Pancreas (tissue), 10 donors: ENCODE measurements at regions not wholly inside any gene's neighbourhood (a gene's known extent, or its start where the extent isn't known, plus 50 kb on each side); places are given as distances from the start of the nearest gene placed in this dataset.

Experiments used
- ATAC-seq, 4 donors: fragments of 200-7000 bp; cut with Tn5 transposase; one replicate each; pipeline versions ENCODE4 v1.8.0 to v1.9.1; 2020; ENCODE audit warnings: mild to moderate bottlenecking in 4 of 4, moderate library complexity in 4 of 4
- DNase-seq, 6 donors: peaks; one replicate each; pipeline ENCODE4 v3.0.0-alpha.2; 2020
- FAIRE-seq: peaks from 2 replicates; lab custom pipeline; 2012; peaks lifted over from hg19 to GRCh38; lab: Jason Lieb, UNC
- H3K27ac ChIP-seq, 4 donors: fragments of 200-600 bp; sonication (generic); 1 replicate in 3 of 4; 2 replicates in 1 of 4; pipeline versions ENCODE4 v1.5.0 to v1.8.0; 2020
- H3K27me3 ChIP-seq, 4 donors: fragments of 200-600 bp; one replicate each; pipeline ENCODE4 v1.8.0; 2021
- H3K36me3 ChIP-seq, 3 donors: fragments of 200-600 bp; sonication (generic) in 1 of 3; one replicate each; pipeline versions ENCODE4 v1.5.0 to v1.8.0; 2020 to 2021
- H3K4me1 ChIP-seq, 3 donors: fragments of 200-600 bp; one replicate each; pipeline ENCODE4 v1.8.0; 2021
- H3K4me3 ChIP-seq, 4 donors: fragments of 200-600 bp; sonication (generic) in 2 of 4; one replicate each; pipeline versions ENCODE4 v1.5.0 to v1.8.0; 2020 to 2021
- H3K9me3 ChIP-seq, 4 donors: fragments of 200-600 bp; one replicate each; pipeline ENCODE4 v1.8.0; 2021
- CTCF ChIP-seq, 4 donors: fragments of 200-600 bp; sonication (generic) in 3 of 4; IDR thresholded peaks; one replicate each; pipeline versions ENCODE4 v1.5.0 to v1.8.0; 2021; ENCODE audit warnings: antibody characterized with exemption in 4 of 4
- WGBS, 2 donors: extraction: QIAGEN DNeasy Blood & Tissue Kit; methylation state at CpG; one replicate each; pipeline ENCODE4 v1.1.7; 2013; 5-methylcytosine and 5-hydroxymethylcytosine counted together
- intact Hi-C, 3 donors: fragments of 100-400 bp; cut with DNase I; formaldehyde crosslinking; loops; one replicate each; pipeline versions ENCODE4 v1.11.1 to v1.14.2; 2022
- donor health status: healthy with polysubstance abuse.
- donor health status: DM: no; HTN: no; CAD: no; lungs with moderate emphysema.
- donor health status: DM: no; HTN: no; CAD: no.
- donor health status: control.
- donor health status: control.
- donor health status: Bipolar disorder and iron deficiency.
- donor health status: DM: yes; HTN: yes; CAD: no.
- donor health status: DM: no; HTN: no; CAD: no.
- donor health status: DM: no; HTN: no; CAD: no.
- donor health status: DM: yes; HTN: yes; CAD: no.

- Histone ChIP-seq H3K27me3 (no peaks in the 10 kb centered on the region), H3K9me3 (no peaks in the 10 kb centered on the region), H3K4me1 (no peaks in the 10 kb centered on the region), H3K27ac (no peak overlapping the region), H3K4me3 (no peak overlapping the region), H3K36me3 (no peaks in the 10 kb centered on the region)
- DNase-seq (no peak), ATAC-seq (no peak), FAIRE-seq (no peak)
- intact Hi-C loops: no loop called here
- WGBS, 2 donors: 86 to 93% methylated on average over 3 of the region's 3 CpGs
- TF ChIP-seq CTCF (IDR thresholded peaks at IDR 0.05): no peak
Measured at GRCh38 chr6:82419132-82419581, 55.5 kb downstream of the TPBG start.

GRCh38 chr6:82419859-82420258 lies 56.2 kb downstream of the TPBG start:
- no peak for FAIRE-seq
- TF ChIP-seq CTCF (IDR thresholded peaks at IDR 0.05): no peak

GRCh38 chr6:82430611-82431010 lies 67.0 kb downstream of the TPBG start:
- H3K27ac ChIP-seq: no peak overlapping the region
- no peak overlapping the region for H3K4me3 ChIP-seq
- H3K36me3 ChIP-seq: no peaks in the 10 kb centered on the region
- no peaks in the 10 kb centered on the region for H3K9me3 ChIP-seq
- ATAC-seq: no peak
- no peak for DNase-seq
- FAIRE-seq: no peak
- H3K27me3 ChIP-seq: no peaks in the 10 kb centered on the region
- no peak for TF ChIP-seq CTCF (IDR thresholded peaks at IDR 0.05)
- H3K4me1 ChIP-seq: no peaks in the 10 kb centered on the region
- intact Hi-C loops: no loop called here

More at GRCh38 chr6:82419859-82420258, 56.2 kb downstream of the TPBG start:
- no peak overlapping the region for H3K27ac ChIP-seq
- H3K36me3 ChIP-seq: no peaks in the 10 kb centered on the region
- intact Hi-C loops: no loop called here
- 37 to 44% methylated on average over 1 of the region's 1 CpG for WGBS, 2 donors
- no peak overlapping the region for H3K4me3 ChIP-seq
- ATAC-seq: no peak
- no peaks in the 10 kb centered on the region for H3K27me3 ChIP-seq
- no peaks in the 10 kb centered on the region for H3K4me1 ChIP-seq
- no peak for DNase-seq
- no peaks in the 10 kb centered on the region for H3K9me3 ChIP-seq

GRCh38 chr6:82436740-82437139 lies 73.1 kb downstream of the TPBG start:
- ATAC-seq: no peak

GRCh38 chr6:82437701-82438100 lies 74.1 kb downstream of the TPBG start:
- DNase-seq: no peak
- no peaks in the 10 kb centered on the region for H3K36me3 ChIP-seq
- no peak for FAIRE-seq
- no peaks in the 10 kb centered on the region for H3K9me3 ChIP-seq
- no peaks in the 10 kb centered on the region for H3K4me1 ChIP-seq
- intact Hi-C loops: no loop called here
- no peak overlapping the region for H3K27ac ChIP-seq
- no peak for TF ChIP-seq CTCF (IDR thresholded peaks at IDR 0.05)
- ATAC-seq: no peak
- H3K27me3 ChIP-seq: no peaks in the 10 kb centered on the region
- H3K4me3 ChIP-seq: no peak overlapping the region

More at GRCh38 chr6:82436740-82437139, 73.1 kb downstream of the TPBG start:
- no peak for TF ChIP-seq CTCF (IDR thresholded peaks at IDR 0.05)
- Histone ChIP-seq H3K4me1 (no peaks in the 10 kb centered on the region), H3K9me3 (no peaks in the 10 kb centered on the region), H3K4me3 (no peak overlapping the region), H3K27ac (no peak overlapping the region), H3K27me3 (no peaks in the 10 kb centered on the region), H3K36me3 (no peaks in the 10 kb centered on the region)
- DNase-seq: no peak
- 93 to 100% methylated on average over 1 to 2 of the region's 2 CpGs for WGBS, 2 donors
- FAIRE-seq: no peak
- intact Hi-C loops: no loop called here
